ENCODE measurements at regions not wholly inside any gene's neighbourhood (a gene's known extent, or its start where the extent isn't known, plus 50 kb on each side); places are given as distances from the start of the nearest gene placed in this dataset.

DNA sequence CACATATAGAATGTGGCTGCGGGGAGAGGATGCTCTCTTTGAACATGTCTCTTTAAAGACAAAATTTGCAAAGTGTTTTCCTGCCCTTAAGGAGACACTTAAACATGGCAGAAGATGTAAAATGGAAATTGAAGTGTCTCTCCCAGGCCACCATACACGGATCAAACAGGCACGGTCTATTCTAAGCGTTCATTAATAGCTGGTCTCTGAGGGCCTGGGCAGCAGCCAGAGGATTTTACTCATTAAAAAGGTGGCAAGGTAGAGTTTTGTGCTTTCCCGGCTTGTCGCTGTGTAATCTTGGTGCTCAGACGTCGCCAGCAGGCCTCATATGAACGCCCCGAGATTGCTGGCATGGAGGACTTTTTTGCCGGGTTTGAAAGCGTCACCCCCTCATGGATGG is 205.5 kb downstream of the EMX2 start:
- no peak overlapping the region for H3K4me3 ChIP-seq (ENCODE audit: low read depth, low read length)
- no peak for DNase-seq (ENCODE audit: low read depth)
- TF ChIP-seq, protein P1, sequence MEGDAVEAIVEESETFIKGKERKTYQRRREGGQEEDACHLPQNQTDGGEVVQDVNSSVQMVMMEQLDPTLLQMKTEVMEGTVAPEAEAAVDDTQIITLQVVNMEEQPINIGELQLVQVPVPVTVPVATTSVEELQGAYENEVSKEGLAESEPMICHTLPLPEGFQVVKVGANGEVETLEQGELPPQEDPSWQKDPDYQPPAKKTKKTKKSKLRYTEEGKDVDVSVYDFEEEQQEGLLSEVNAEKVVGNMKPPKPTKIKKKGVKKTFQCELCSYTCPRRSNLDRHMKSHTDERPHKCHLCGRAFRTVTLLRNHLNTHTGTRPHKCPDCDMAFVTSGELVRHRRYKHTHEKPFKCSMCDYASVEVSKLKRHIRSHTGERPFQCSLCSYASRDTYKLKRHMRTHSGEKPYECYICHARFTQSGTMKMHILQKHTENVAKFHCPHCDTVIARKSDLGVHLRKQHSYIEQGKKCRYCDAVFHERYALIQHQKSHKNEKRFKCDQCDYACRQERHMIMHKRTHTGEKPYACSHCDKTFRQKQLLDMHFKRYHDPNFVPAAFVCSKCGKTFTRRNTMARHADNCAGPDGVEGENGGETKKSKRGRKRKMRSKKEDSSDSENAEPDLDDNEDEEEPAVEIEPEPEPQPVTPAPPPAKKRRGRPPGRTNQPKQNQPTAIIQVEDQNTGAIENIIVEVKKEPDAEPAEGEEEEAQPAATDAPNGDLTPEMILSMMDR (IDR thresholded peaks at IDR 0.05; ENCODE audit: insufficient read depth, low read depth, low read length, missing control alignments): no peak

DNA sequence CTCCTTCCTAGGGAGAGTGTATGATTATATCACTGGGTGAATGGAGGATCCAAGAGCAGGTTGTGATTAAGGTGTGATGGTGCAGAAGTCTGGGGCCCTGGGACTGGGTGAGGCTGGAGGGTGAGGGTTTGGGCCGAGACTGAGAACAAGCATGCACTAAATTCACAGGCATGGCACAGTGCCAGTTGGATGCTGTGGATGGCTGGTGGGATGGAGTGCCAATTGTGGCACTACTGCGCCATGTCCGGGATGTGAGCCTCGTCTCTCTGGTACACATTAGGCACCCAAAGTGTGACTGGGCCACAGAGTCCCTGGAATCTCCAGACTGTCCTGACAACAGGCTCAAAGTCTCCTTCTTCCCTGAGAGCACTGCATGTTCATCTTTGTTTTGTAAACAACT is 208.1 kb downstream of the EMX2 start:
- TF ChIP-seq, protein P1 (IDR thresholded peaks at IDR 0.05; ENCODE audit: insufficient read depth, low read depth, low read length, missing control alignments): no peak
- H3K4me3 ChIP-seq (ENCODE audit: low read depth, low read length): no peak overlapping the region
- DNase-seq (ENCODE audit: low read depth): no peak

DNA sequence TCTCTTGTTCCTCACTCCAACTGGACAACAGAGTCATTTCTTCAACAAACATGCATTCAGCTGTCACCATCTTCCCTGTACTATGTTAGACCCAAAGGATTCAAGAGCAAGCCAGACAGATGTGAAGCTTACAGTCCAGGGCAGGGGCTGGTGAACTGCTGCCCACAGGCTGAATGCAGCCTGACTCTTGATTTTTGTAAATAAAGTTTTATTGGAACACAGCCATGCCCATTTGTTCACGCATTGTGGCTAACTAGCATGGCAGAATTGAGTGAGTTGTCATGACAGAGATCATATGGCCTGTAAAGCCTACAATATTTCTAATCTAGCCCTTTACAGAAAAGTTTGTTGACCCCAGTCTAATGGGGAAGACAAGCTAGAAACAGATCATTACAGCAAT is 208.7 kb downstream of the EMX2 start:
- TF ChIP-seq, protein P1 (IDR thresholded peaks at IDR 0.05; ENCODE audit: insufficient read depth, low read depth, low read length, missing control alignments): no peak
- no peak for DNase-seq (ENCODE audit: low read depth)
- H3K4me3 ChIP-seq (ENCODE audit: low read depth, low read length): no peak overlapping the region

DNA sequence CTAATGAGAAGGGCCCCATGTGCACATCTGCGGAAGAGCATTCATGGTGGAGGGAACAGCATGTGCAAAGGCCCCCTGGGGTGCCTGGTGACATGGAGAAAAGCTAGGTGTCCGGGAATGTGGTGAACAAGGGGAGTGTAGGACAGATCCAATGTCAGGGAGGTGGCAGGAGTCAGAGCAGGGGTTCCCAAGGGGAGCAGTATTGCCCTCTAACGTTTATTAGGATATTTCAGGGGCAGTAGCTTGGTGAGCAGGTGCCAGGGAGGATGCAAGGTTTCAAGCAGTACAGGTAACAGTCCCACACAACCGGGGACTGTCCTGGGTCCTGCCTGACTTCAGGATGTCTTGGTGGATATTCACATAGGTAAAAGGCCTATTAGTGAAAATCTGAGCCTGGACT is 209.6 kb downstream of the EMX2 start:
- H3K4me3 ChIP-seq (ENCODE audit: low read depth, low read length): no peak overlapping the region
- TF ChIP-seq, protein P1 (IDR thresholded peaks at IDR 0.05; ENCODE audit: insufficient read depth, low read depth, low read length, missing control alignments): no peak
- DNase-seq (ENCODE audit: low read depth): no peak

DNA sequence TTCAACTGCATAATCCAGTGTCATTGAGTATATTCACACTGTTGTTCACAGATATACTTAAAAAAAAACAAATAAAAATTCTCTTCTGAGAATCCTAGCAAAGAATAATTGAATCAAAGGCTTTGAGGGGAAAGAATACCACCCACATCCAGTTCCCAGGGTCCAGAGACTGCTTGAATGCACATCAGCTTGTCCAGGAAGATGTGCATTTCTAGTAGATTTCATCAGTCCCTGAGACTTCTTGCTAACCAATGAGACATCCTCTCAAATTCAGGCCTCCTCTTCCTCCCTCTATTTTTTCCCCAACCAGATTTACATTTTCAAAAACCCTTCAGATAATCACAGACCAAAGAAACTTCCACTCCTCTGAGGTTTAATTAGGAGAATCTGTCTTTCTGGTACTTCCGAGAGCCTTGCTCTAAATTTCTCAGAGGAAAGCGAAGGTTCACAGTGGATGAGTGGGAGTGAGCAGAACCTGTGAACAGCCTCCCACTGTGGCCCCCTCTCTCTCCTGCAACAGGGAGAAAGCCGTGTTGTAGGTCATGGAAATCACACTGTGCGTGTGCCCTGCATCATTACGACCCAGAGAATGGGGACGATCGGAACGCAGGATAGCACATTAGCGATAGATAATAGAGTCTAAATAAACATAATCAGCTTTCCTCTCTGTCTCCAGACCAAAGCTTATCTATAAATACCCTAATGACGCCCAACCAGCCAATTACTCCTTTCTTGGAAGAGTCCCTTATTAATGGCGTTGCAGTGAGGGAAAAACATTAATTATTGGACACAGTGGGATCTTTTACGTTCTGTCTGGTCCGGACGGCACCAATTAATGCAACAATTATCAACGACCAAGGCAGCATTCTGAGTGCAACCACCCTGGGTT is 212.5 kb downstream of the EMX2 start:
- DNase-seq (ENCODE audit: low read depth): no peak
- TF ChIP-seq, protein P1 (IDR thresholded peaks at IDR 0.05; ENCODE audit: insufficient read depth, low read depth, low read length, missing control alignments): no peak
- H3K4me3 ChIP-seq (ENCODE audit: low read depth, low read length): no peak overlapping the region

DNA sequence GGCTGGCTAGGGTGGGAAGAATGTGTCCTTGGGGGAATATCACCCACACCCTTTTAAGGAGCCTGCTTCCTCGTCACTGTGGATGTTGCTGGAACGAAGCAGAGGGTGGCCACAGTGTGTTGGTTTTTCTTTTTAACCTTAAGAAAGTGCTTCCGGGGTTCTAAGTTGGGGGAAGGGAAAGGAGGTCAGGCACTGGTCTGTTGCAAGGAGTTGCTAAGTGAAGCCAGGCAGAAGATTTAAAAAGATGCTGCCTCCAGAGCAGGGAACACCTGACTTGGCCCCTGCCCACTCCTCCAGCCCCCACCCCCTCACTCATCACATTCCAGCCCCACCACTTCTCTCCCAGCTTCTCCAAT is 213.1 kb downstream of the EMX2 start:
- TF ChIP-seq, protein P1 (IDR thresholded peaks at IDR 0.05; ENCODE audit: insufficient read depth, low read depth, low read length, missing control alignments): no peak
- H3K4me3 ChIP-seq (ENCODE audit: low read depth, low read length): no peak overlapping the region
- no peak for DNase-seq (ENCODE audit: low read depth)

All from GM12865 (cell line).